WI38 (cell line): ENCODE measurements at regions not wholly inside any gene's neighbourhood (a gene's known extent, or its start where the extent isn't known, plus 50 kb on each side); places are given as distances from the start of the nearest gene placed in this dataset.

Source experiments
- H3K4me3 ChIP-seq: 2 replicates; pipeline ENCODE4 v1.5.1; 2011; ENCODE audit warnings: low read depth, mild to moderate bottlenecking, control low read depth, low read length
- TF ChIP-seq, protein P1 (sequence below): IDR thresholded peaks from 2 replicates; pipeline ENCODE4 v1.5.1; 2012; ENCODE audit warnings: low read depth, mild to moderate bottlenecking, control low read depth, low read length

GRCh38 chr3:35549690-35550089, 89.6 kb upstream of the ARPP21 start:
- TF ChIP-seq, protein P1, sequence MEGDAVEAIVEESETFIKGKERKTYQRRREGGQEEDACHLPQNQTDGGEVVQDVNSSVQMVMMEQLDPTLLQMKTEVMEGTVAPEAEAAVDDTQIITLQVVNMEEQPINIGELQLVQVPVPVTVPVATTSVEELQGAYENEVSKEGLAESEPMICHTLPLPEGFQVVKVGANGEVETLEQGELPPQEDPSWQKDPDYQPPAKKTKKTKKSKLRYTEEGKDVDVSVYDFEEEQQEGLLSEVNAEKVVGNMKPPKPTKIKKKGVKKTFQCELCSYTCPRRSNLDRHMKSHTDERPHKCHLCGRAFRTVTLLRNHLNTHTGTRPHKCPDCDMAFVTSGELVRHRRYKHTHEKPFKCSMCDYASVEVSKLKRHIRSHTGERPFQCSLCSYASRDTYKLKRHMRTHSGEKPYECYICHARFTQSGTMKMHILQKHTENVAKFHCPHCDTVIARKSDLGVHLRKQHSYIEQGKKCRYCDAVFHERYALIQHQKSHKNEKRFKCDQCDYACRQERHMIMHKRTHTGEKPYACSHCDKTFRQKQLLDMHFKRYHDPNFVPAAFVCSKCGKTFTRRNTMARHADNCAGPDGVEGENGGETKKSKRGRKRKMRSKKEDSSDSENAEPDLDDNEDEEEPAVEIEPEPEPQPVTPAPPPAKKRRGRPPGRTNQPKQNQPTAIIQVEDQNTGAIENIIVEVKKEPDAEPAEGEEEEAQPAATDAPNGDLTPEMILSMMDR = no peak
- no peak overlapping the region for H3K4me3 ChIP-seq

GRCh38 chr3:35562141-35562540, 77.2 kb upstream of the ARPP21 start:
- TF ChIP-seq, protein P1 = no peak
- H3K4me3 ChIP-seq = no peak overlapping the region

- TF ChIP-seq, protein P1 = no peak
- no peak overlapping the region for H3K4me3 ChIP-seq
Observed at GRCh38 chr3:35565048-35565447, 74.3 kb upstream of the ARPP21 start.
